ENCODE measurements at regions not wholly inside any gene's neighbourhood (a gene's known extent, or its start where the extent isn't known, plus 50 kb on each side); places are given as distances from the start of the nearest gene placed in this dataset.

- TF ChIP-seq CTCF (IDR thresholded peaks at IDR 0.05; ENCODE audit: low read depth, low read length) (no peak), POLR2A (IDR thresholded peaks at IDR 0.05; ENCODE audit: extremely low read depth, insufficient read length) (no peak)
Observed at GRCh38 chr11:33582636-33583325, 117.8 kb downstream of the C11orf91 start.

Measured in NB4 (cell line).